OCI-LY7 (cell line): ENCODE measurements at regions not wholly inside any gene's neighbourhood (a gene's known extent, or its start where the extent isn't known, plus 50 kb on each side); places are given as distances from the start of the nearest gene placed in this dataset.

Experiments
- EZH2phosphoT487 ChIP-seq: fragments of 200-600 bp; sonication (generic); IDR thresholded peaks from 2 replicates; pipeline ENCODE4 v1.6.1; 2018; ENCODE audit warnings: low read depth, borderline replicate concordance, mild to moderate bottlenecking, mixed run types, antibody characterized with exemption, low read length, moderate library complexity, mixed read lengths
- TF ChIP-seq, protein P1 (sequence below): fragments of 200-600 bp; sonication (generic); conservative IDR thresholded peaks from 2 replicates; pipeline ENCODE4 v1.5.1; 2014; ENCODE audit warnings: mild to moderate bottlenecking, antibody characterized with exemption, low read length, moderate library complexity, mixed read lengths

DNA sequence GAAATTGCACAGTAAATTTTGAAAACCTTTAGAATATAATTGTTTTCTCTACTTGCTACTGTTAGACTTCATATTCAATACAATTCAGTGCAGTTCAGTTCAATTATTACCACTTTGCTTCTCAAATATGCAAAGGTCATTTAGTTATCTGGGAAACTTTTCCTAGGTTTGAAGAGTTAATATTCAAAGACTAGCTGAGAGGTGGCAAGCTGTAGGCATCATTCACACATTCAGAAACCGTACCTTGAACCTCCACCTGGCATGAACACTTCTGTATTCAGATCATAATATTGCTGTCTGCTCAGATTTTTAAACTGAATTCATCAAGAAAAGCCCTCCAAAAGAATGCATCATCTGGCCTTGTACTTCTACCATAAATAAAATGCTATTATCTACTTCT is 162.1 kb upstream of the PCSK5 start:
- TF ChIP-seq, protein P1, sequence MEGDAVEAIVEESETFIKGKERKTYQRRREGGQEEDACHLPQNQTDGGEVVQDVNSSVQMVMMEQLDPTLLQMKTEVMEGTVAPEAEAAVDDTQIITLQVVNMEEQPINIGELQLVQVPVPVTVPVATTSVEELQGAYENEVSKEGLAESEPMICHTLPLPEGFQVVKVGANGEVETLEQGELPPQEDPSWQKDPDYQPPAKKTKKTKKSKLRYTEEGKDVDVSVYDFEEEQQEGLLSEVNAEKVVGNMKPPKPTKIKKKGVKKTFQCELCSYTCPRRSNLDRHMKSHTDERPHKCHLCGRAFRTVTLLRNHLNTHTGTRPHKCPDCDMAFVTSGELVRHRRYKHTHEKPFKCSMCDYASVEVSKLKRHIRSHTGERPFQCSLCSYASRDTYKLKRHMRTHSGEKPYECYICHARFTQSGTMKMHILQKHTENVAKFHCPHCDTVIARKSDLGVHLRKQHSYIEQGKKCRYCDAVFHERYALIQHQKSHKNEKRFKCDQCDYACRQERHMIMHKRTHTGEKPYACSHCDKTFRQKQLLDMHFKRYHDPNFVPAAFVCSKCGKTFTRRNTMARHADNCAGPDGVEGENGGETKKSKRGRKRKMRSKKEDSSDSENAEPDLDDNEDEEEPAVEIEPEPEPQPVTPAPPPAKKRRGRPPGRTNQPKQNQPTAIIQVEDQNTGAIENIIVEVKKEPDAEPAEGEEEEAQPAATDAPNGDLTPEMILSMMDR: no peak
- no peak for TF ChIP-seq EZH2phosphoT487
